ENCODE measurements at regions not wholly inside any gene's neighbourhood (a gene's known extent, or its start where the extent isn't known, plus 50 kb on each side); places are given as distances from the start of the nearest gene placed in this dataset.

DNA sequence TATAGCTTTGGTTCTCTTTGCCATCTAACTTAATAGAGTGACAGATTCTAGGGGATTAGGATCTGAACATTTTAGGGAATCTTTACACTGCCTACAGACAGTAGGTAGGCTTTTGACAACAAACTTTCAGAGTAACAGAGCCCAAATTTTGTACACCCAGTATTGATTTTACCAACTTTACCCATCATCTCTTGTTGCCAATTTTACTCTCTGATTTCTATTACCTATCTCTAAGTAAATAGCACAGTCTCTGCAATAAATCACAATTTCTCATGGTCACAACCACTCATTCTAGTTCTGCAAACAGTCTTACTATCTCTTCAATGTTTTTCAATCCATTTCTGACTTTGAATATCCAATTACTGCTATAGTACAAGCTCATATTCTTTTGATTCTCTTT is 1097.6 kb upstream of the PHF14 start:
- no peak for DNase-seq

DNA sequence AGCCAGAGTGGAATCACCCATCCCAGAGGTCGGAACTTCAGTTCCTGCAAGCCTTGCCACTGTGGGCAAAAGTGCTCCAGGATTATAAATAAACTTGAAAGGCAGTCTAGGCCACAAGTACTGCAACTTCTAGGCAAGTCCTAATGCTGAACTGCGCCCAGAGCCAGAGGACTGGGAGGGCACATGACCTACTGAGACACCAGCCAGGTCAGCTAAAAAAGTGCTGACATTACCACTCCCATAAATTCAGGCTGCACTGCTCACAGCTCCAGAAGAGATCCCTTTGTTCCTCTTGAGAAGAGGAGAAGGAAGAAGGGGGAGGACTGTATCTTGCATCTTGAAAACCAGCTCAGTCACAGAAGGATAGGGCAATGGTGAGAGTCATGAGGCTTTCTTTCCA is 1084.1 kb upstream of the PHF14 start:
- no peak for DNase-seq

DNA sequence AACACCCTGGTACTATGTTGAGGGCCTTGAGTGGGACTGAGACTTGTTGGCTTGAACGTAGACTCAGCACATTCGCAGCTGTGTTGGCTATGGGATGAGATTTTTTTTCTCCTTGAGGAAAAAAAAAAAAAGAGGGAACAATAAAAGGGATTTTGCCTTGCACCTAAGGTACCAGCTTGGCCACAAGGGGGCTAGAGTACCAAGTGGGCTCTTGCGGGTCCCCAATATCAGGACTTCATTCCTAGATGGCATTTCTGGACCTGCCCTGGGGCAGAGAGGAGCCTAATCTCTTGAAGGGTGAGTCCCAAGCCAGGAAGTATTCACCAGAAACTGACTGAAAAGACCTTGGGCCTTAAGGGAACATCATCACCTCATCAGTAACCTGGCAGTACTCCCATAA is 1083.6 kb upstream of the PHF14 start:
- no peak for DNase-seq

GRCh38 chr7:9891056-9891455 is 1082.6 kb upstream of the PHF14 start:
- no peak for DNase-seq

GRCh38 chr7:9900339-9900738 is 1073.3 kb upstream of the PHF14 start:
- DNase-seq = no peak

DNA sequence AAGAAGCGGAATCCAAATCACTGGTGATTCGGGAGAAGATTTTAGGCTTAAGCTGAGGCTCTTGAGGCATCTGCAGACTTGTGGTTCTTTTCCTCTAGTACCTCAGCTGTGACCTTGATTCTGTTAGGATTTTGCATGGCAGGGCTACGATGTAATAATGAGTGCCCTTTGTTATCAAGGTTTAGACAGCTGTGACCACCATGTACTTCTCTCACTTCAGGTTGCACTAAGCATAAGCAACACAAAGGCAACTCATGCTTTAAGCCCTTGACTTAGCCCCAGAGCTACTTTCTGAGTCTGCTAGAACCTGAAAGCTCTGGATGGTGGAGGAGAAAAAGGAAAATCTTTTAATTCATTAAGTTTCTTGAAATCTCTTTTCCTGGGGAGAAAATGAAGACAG is 1052.3 kb upstream of the PHF14 start:
- DNase-seq = no peak

DNA sequence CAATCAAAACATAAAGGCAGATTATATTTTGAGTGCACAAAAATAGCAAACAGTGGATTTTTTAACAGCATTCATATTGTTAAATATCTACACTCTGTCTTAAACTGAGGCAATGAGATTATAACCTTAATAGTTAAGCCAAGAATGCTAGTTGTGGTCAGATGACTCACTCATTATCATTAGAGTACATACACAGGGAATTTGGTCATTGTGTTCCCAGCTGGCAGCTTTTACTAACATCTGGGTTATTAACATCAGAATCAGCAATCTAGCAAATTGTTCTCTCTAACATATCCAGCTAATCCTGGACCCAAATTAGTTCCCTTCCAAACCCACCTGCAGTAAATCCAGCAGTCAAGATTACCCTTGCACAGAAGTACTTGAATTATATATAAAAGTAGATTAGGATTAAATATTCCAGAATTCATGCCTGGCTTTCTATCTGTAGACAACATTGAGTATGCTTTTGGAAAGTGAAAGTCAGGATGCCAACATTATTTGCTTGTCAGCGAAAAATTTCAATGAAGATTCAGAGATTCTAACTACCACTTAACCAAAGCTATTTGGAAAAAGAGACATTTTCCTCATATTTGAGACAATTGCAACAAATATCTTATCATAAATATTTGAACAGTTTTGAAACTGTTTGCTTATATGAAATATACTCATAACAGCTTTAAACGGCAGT is 1035.6 kb upstream of the PHF14 start:
- no peak for DNase-seq

GRCh38 chr7:9939176-9939575 is 1034.5 kb upstream of the PHF14 start:
- DNase-seq = no peak

- DNase-seq = no peak
These were observed 1028.5 kb upstream of the PHF14 start for GRCh38 chr7:9945131-9945530.

GRCh38 chr7:9945857-9946256 is 1027.8 kb upstream of the PHF14 start:
- no peak for DNase-seq

- DNase-seq = no peak
These were observed 1018.5 kb upstream of the PHF14 start for GRCh38 chr7:9955138-9955537.

DNA sequence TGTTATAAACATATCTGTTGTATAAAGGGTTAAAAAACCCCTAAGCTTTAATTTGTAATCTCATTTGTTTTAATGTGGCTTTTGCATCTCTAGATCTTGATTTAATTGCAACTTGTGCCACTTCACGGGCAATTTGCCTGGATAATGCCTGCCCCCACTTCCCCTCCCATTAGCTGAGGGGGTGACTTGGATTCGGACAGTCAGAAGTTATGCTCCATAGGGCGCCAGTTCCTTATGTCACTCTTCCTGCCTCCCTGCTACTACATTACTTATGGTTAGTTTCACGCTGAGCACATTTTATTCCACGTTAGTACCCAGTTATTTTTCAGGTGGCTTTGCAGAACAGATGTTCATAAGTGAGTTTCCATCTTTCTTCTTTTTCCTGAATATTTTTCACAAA is 1015.2 kb upstream of the PHF14 start:
- DNase-seq = no peak

GRCh38 chr7:9960460-9960859 is 1013.2 kb upstream of the PHF14 start:
- DNase-seq = no peak

DNA sequence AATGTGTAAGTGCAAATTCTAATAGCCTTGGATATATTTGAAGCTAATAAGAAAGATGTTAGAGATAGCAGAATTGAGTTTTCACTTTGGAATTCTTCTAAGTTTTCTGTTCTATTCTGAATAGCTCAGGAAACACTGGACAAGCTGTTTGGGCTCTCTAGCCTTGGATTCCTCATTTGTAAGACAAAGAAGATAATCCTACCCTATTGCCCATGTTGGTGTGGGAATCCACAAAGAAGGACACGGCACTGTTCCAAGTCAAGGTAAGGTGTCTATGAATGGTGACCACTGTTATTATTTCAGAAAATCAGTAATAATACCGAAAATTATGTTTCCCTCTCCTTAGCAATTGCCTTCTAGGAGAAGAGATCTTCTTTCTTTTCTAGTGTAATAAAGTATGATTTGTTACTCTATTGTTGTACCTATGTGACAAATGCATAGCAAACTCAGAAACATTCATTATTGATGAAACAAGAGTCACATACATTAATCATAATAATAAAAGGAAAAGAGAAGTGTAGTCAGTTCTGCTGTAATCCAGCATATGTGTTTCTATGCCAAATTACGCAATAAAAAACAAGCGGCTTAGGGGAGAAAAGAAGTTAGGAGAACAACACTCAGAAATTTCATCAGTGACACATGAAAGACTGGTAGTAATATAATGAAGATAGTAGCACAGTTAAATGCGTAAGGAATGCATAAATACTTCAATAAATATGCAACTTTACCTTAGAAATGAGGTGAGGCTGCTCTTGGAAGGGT is 1012.3 kb upstream of the PHF14 start:
- DNase-seq = no peak

- DNase-seq = no peak
These were observed 1010.9 kb upstream of the PHF14 start for GRCh38 chr7:9962742-9963141.

- no peak for DNase-seq
These were observed 995.3 kb upstream of the PHF14 start for GRCh38 chr7:9978106-9979064.

- DNase-seq = no peak
These were observed 991.8 kb upstream of the PHF14 start for GRCh38 chr7:9981742-9982349.

GRCh38 chr7:9983048-9983447 is 990.6 kb upstream of the PHF14 start:
- DNase-seq = no peak

DNA sequence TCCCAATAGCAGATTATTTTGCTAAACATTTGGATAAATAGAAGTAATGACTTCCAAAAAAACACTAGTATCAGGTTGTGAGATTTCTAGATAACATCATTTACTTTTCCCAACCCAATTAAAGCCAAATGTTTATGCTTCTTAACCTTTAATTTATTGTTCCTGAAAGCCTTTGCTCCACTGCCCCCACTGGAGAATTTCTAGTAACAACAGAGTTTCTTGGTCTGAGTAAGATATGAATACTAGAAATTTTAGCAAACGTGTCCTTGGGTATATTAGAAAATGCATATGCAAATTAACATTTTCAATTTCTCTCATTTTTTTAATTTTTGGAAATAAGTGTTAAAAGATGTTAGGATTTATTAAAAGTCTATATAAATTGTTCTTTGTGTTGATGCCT is 958.0 kb upstream of the PHF14 start:
- DNase-seq = no peak

GRCh38 chr7:10022480-10022879 is 951.2 kb upstream of the PHF14 start:
- no peak for DNase-seq

DNA sequence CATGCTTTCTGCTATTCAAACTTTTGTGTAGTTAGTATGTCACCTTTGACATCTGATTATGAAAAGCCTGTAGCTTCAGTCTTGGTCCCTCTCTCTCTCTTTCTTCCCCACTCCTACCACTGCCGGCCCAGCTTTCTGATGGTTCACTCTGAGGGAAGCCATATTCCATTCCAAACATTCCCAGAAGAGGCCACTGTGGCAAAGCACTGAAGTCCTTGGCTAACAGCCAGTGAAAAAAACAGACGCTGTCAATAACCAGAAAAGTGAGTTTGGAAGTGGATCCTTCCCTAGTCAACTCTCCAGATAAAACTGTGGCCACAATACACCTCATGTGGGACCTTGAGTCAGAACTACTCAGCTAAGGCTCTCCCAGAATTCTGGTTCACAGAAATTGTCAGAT is 950.7 kb upstream of the PHF14 start:
- DNase-seq = no peak

GRCh38 chr7:10034843-10035556 is 938.7 kb upstream of the PHF14 start:
- DNase-seq = no peak
